Endodermal cell (in vitro differentiated cells): ENCODE measurements at regions not wholly inside any gene's neighbourhood (a gene's known extent, or its start where the extent isn't known, plus 50 kb on each side); places are given as distances from the start of the nearest gene placed in this dataset.

Experiments
- DNase-seq: peaks from one replicate; pipeline ENCODE4 v3.0.0-alpha.2; 2017
- H3K27ac ChIP-seq: 2 replicates; pipeline ENCODE4 v1.5.1; 2013; ENCODE audit warnings: mild to moderate bottlenecking, low read depth, low read length, moderate library complexity
- H3K27me3 ChIP-seq: 2 replicates; pipeline ENCODE4 v1.6.1; 2013; ENCODE audit warnings: mild to moderate bottlenecking, low read length, moderate library complexity; ENCODE audit not compliant: insufficient read depth, control insufficient read depth, poor library complexity, severe bottlenecking
- H3K36me3 ChIP-seq: 2 replicates; pipeline ENCODE4 v1.7.0; 2013; ENCODE audit warnings: mild to moderate bottlenecking, low read length, moderate library complexity; ENCODE audit not compliant: control insufficient read depth, insufficient read depth
- H3K4me1 ChIP-seq: one replicate; pipeline ENCODE4 v1.7.0; 2013; ENCODE audit warnings: low read length; ENCODE audit not compliant: control insufficient read depth, insufficient read depth
- H3K4me3 ChIP-seq: 2 replicates; pipeline ENCODE4 v1.5.1; 2013; ENCODE audit warnings: mild to moderate bottlenecking, low read length, moderate library complexity
- H3K9ac ChIP-seq: 2 replicates; pipeline ENCODE4 v1.6.1; 2013; ENCODE audit warnings: mild to moderate bottlenecking, low read length, moderate library complexity; ENCODE audit not compliant: poor library complexity, severe bottlenecking; ENCODE audit errors: extremely low read depth
- H3K9me3 ChIP-seq: 2 replicates; pipeline ENCODE4 v1.6.1; 2013; ENCODE audit warnings: mild to moderate bottlenecking, low read length, moderate library complexity; ENCODE audit not compliant: control insufficient read depth
- H3K27ac Mint-ChIP-seq: 2 replicates; pipeline ENCODE4 v1.8.0; 2020; ENCODE audit warnings: mixed read lengths
- H3K27me3 Mint-ChIP-seq: 2 replicates; pipeline ENCODE4 v1.8.0; 2021; ENCODE audit warnings: mild to moderate bottlenecking, mixed read lengths; ENCODE audit not compliant: insufficient read depth
- H3K36me3 Mint-ChIP-seq: 2 replicates; pipeline ENCODE4 v1.8.0; 2020; ENCODE audit warnings: low read depth, mixed read lengths
- H3K4me1 Mint-ChIP-seq: 2 replicates; pipeline ENCODE4 v1.8.0; 2020; ENCODE audit warnings: mixed read lengths
- H3K4me3 Mint-ChIP-seq: 2 replicates; pipeline ENCODE4 v1.8.0; 2020; ENCODE audit warnings: mild to moderate bottlenecking, moderate library complexity, mixed read lengths
- H3K9me3 Mint-ChIP-seq: 2 replicates; pipeline ENCODE4 v1.8.0; 2020; ENCODE audit warnings: mild to moderate bottlenecking, mixed read lengths
- CTCF ChIP-seq: fragments of 200-600 bp; sonication (generic); conservative IDR thresholded peaks from 2 replicates; pipeline ENCODE4 v1.5.0; 2021; ENCODE audit warnings: antibody characterized with exemption, mild to moderate bottlenecking
- WGBS, 2 experiments: methylation state at CpG; one replicate each; pipeline versions ENCODE4 v1.1.5 to v1.1.7; 2013; ENCODE audit warnings: missing lambda C conversion rate in 2 of 2, mixed read lengths in 1 of 2; ENCODE audit not compliant: insufficient coverage in 1 of 2, insufficient read length in 1 of 2; 5-methylcytosine and 5-hydroxymethylcytosine counted together

GRCh38 chr12:74241341-74241740 is 296.3 kb upstream of the ATXN7L3B start:
- Histone ChIP-seq H3K27ac (no peak overlapping the region), H3K9me3 (no peaks in the 10 kb centered on the region), H3K9ac (no peak overlapping the region), H3K4me1 (no peaks in the 10 kb centered on the region), H3K27me3 (no peaks in the 10 kb centered on the region), H3K4me3 (no peak overlapping the region), H3K36me3 (no peaks in the 10 kb centered on the region)
- no peak for TF ChIP-seq CTCF
- DNase-seq: no peak
- H3K27me3 Mint-ChIP-seq: no peaks in the 10 kb centered on the region
- no peak overlapping the region for H3K4me3 Mint-ChIP-seq
- H3K9me3 Mint-ChIP-seq: peaks cover 13% of the 10 kb centered on the region
- no peak overlapping the region for H3K27ac Mint-ChIP-seq
- H3K4me1 Mint-ChIP-seq: no peaks in the 10 kb centered on the region
- WGBS, 2 experiments: 100% methylated on average over 1 of the region's 1 CpG; no CpG with 5 or more reads in 1 of the 2 experiments
- no peaks in the 10 kb centered on the region for H3K36me3 Mint-ChIP-seq

- no peak overlapping the region for H3K27ac Mint-ChIP-seq
- no peaks in the 10 kb centered on the region for H3K9me3 ChIP-seq
- H3K9ac ChIP-seq: no peak overlapping the region
- no peaks in the 10 kb centered on the region for H3K27me3 ChIP-seq
- H3K36me3 Mint-ChIP-seq: no peaks in the 10 kb centered on the region
- H3K4me1 ChIP-seq: no peaks in the 10 kb centered on the region
- H3K27me3 Mint-ChIP-seq: no peaks in the 10 kb centered on the region
- H3K4me3 ChIP-seq: no peak overlapping the region
- 100% methylated on average over 1 to 2 of the region's 2 CpGs for WGBS, 2 experiments
- H3K27ac ChIP-seq: no peak overlapping the region
- H3K9me3 Mint-ChIP-seq: peaks cover 15% of the 10 kb centered on the region
- DNase-seq: no peak
- no peak overlapping the region for H3K4me3 Mint-ChIP-seq
- no peaks in the 10 kb centered on the region for H3K36me3 ChIP-seq
- no peak for TF ChIP-seq CTCF
- no peaks in the 10 kb centered on the region for H3K4me1 Mint-ChIP-seq
Observed at GRCh38 chr12:74242088-74242487, 295.5 kb upstream of the ATXN7L3B start.

- Histone ChIP-seq H3K9ac (no peak overlapping the region), H3K36me3 (no peaks in the 10 kb centered on the region), H3K9me3 (no peaks in the 10 kb centered on the region), H3K27me3 (no peaks in the 10 kb centered on the region), H3K4me1 (no peaks in the 10 kb centered on the region), H3K27ac (no peak overlapping the region), H3K4me3 (no peak overlapping the region)
- TF ChIP-seq CTCF: no peak
- no peak overlapping the region for H3K27ac Mint-ChIP-seq
- no peaks in the 10 kb centered on the region for H3K36me3 Mint-ChIP-seq
- no peak overlapping the region for H3K4me3 Mint-ChIP-seq
- H3K27me3 Mint-ChIP-seq: no peaks in the 10 kb centered on the region
- DNase-seq: no peak
- no peaks in the 10 kb centered on the region for H3K4me1 Mint-ChIP-seq
- WGBS, 2 experiments: 88 to 89% methylated on average over 1 of the region's 1 CpG
- H3K9me3 Mint-ChIP-seq: peaks cover 12% of the 10 kb centered on the region
Observed at GRCh38 chr12:74245458-74245857, 292.2 kb upstream of the ATXN7L3B start.
